Daoy (cell line): ENCODE measurements at regions not wholly inside any gene's neighbourhood (a gene's known extent, or its start where the extent isn't known, plus 50 kb on each side); places are given as distances from the start of the nearest gene placed in this dataset.

Experiments
- DNase-seq: peaks from one replicate; pipeline ENCODE4 v3.0.0-alpha.2; 2015; ENCODE audit warnings: low read depth

GRCh38 chrX:69027181-69028005, 137.9 kb downstream of the PJA1 start:
- peak; percentile 68 for DNase-seq

- no peak for DNase-seq
Measured at GRCh38 chrX:69025802-69026301, 139.4 kb downstream of the PJA1 start.

GRCh38 chrX:69024931-69025330, 140.3 kb downstream of the PJA1 start:
- DNase-seq: peak; percentile 41

- no peak for DNase-seq
Measured at GRCh38 chrX:69024161-69024736, 141.0 kb downstream of the PJA1 start.

- no peak for DNase-seq
Measured at GRCh38 chrX:69022430-69022829, 142.8 kb downstream of the PJA1 start.

- no peak for DNase-seq
Measured at GRCh38 chrX:69021141-69021960, 143.9 kb downstream of the PJA1 start.

- DNase-seq: no peak
Measured at GRCh38 chrX:69020316-69020715, 144.9 kb downstream of the PJA1 start.

- no peak for DNase-seq
Measured at GRCh38 chrX:69019073-69019890, 146.0 kb downstream of the PJA1 start.

GRCh38 chrX:69018416-69019072, 146.7 kb downstream of the PJA1 start:
- no peak for DNase-seq

- no peak for DNase-seq
Measured at GRCh38 chrX:69016293-69016941, 148.8 kb downstream of the PJA1 start.

- DNase-seq: no peak
Measured at GRCh38 chrX:69015564-69016292, 149.5 kb downstream of the PJA1 start.

- DNase-seq: no peak
Measured at GRCh38 chrX:69015156-69015555, 150.1 kb downstream of the PJA1 start.

GRCh38 chrX:69014200-69014599, 151.1 kb downstream of the PJA1 start:
- peak; percentile 10 for DNase-seq

- no peak for DNase-seq
Measured at GRCh38 chrX:69010339-69010738, 154.9 kb downstream of the PJA1 start.

GRCh38 chrX:69000877-69001276, 164.4 kb downstream of the PJA1 start:
- no peak for DNase-seq

- DNase-seq: peak; percentile 26
Measured at GRCh38 chrX:68999931-69000330, 165.3 kb downstream of the PJA1 start.

GRCh38 chrX:68999356-68999755, 165.9 kb downstream of the PJA1 start:
- DNase-seq: peak; percentile 75

GRCh38 chrX:68998716-68999115, 166.5 kb downstream of the PJA1 start:
- no peak for DNase-seq

GRCh38 chrX:68997911-68998310, 167.3 kb downstream of the PJA1 start:
- no peak for DNase-seq

GRCh38 chrX:68997511-68997910, 167.7 kb downstream of the PJA1 start:
- no peak for DNase-seq
